Osteocyte (in vitro differentiated cells): ENCODE measurements at regions not wholly inside any gene's neighbourhood (a gene's known extent, or its start where the extent isn't known, plus 50 kb on each side); places are given as distances from the start of the nearest gene placed in this dataset.

Experiments used
- DNase-seq: peaks from one replicate; pipeline ENCODE4 v3.0.0; 2021; ENCODE audit warnings: mixed read lengths; ENCODE audit not compliant: unreplicated experiment; ENCODE audit errors: extremely low spot score
- H3K27ac Mint-ChIP-seq: one replicate; pipeline ENCODE4 v1.8.0; 2021; ENCODE audit warnings: mild to moderate bottlenecking, mixed read lengths; ENCODE audit not compliant: unreplicated experiment
- H3K27me3 Mint-ChIP-seq: one replicate; pipeline ENCODE4 v1.8.0; 2021; ENCODE audit warnings: mixed read lengths; ENCODE audit not compliant: unreplicated experiment
- H3K36me3 Mint-ChIP-seq: one replicate; pipeline ENCODE4 v1.8.0; 2021; ENCODE audit warnings: mixed read lengths; ENCODE audit not compliant: unreplicated experiment
- H3K4me1 Mint-ChIP-seq: one replicate; pipeline ENCODE4 v1.8.0; 2021; ENCODE audit warnings: mixed read lengths; ENCODE audit not compliant: unreplicated experiment
- H3K4me3 Mint-ChIP-seq: one replicate; pipeline ENCODE4 v1.8.0; 2021; ENCODE audit warnings: mild to moderate bottlenecking, moderate library complexity, mixed read lengths; ENCODE audit not compliant: unreplicated experiment
- H3K9me3 Mint-ChIP-seq: one replicate; pipeline ENCODE4 v1.8.0; 2021; ENCODE audit warnings: mixed read lengths; ENCODE audit not compliant: unreplicated experiment
- TF ChIP-seq, protein P1 (sequence below): fragments of 200-600 bp; sonication (generic); IDR thresholded peaks from 2 replicates; pipeline ENCODE4 v1.5.0; 2021; ENCODE audit warnings: antibody characterized with exemption, mild to moderate bottlenecking, moderate library complexity

GRCh38 chr2:207226671-207227061 lies 60.9 kb upstream of the KLF7 start:
- DNase-seq = no peak
- no peaks in the 10 kb centered on the region for H3K27me3 Mint-ChIP-seq
- H3K36me3 Mint-ChIP-seq = no peaks in the 10 kb centered on the region
- TF ChIP-seq, protein P1, sequence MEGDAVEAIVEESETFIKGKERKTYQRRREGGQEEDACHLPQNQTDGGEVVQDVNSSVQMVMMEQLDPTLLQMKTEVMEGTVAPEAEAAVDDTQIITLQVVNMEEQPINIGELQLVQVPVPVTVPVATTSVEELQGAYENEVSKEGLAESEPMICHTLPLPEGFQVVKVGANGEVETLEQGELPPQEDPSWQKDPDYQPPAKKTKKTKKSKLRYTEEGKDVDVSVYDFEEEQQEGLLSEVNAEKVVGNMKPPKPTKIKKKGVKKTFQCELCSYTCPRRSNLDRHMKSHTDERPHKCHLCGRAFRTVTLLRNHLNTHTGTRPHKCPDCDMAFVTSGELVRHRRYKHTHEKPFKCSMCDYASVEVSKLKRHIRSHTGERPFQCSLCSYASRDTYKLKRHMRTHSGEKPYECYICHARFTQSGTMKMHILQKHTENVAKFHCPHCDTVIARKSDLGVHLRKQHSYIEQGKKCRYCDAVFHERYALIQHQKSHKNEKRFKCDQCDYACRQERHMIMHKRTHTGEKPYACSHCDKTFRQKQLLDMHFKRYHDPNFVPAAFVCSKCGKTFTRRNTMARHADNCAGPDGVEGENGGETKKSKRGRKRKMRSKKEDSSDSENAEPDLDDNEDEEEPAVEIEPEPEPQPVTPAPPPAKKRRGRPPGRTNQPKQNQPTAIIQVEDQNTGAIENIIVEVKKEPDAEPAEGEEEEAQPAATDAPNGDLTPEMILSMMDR = no peak
- no peaks in the 10 kb centered on the region for H3K9me3 Mint-ChIP-seq
- H3K4me3 Mint-ChIP-seq = no peak overlapping the region
- H3K4me1 Mint-ChIP-seq = peaks cover 41% of the 10 kb centered on the region
- no peak overlapping the region for H3K27ac Mint-ChIP-seq

DNA sequence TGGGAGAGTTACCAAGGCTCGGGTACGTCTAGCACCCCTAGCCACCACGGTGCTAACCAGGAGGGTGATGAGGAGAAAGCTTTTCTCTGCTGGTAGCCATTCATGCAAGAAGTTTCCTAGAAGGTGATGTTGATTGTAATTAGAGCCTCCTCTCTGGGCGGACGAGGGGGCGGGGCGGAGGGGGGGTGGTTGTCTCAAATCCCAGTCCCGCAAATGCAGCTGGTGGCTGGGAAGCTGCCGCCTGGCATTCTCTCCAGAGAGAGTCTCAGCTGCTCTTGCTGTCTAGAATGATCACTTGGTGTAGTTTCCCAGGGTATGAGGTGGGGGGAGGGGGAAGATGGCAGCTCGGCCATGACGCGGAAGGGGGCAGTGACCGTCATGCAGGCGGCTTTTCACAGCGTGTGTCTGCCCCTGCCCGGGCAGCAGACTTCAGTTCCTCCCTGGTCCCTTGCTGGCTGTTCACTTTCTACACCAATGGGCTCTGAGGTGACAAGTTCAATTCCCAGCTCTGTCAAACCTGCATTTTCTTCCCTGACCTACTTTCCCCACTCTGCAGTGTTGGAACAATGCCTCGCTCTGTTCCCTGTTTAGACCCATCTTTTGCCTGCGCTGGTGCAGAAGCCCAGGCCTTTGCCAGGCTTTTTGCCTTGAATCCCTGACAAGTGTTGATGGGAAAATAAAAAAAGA lies 61.5 kb upstream of the KLF7 start:
- H3K4me1 Mint-ChIP-seq = peaks cover 46% of the 10 kb centered on the region
- no peak overlapping the region for H3K27ac Mint-ChIP-seq
- H3K27me3 Mint-ChIP-seq = no peaks in the 10 kb centered on the region
- no peak overlapping the region for H3K4me3 Mint-ChIP-seq
- no peaks in the 10 kb centered on the region for H3K9me3 Mint-ChIP-seq
- TF ChIP-seq, protein P1 = no peak
- H3K36me3 Mint-ChIP-seq = no peaks in the 10 kb centered on the region
- DNase-seq = no peak

GRCh38 chr2:207227749-207228145 lies 62.0 kb upstream of the KLF7 start:
- peaks cover 47% of the 10 kb centered on the region for H3K4me1 Mint-ChIP-seq
- no peak for DNase-seq
- H3K27ac Mint-ChIP-seq = no peak overlapping the region
- H3K4me3 Mint-ChIP-seq = no peak overlapping the region
- H3K27me3 Mint-ChIP-seq = no peaks in the 10 kb centered on the region
- H3K36me3 Mint-ChIP-seq = no peaks in the 10 kb centered on the region
- H3K9me3 Mint-ChIP-seq = no peaks in the 10 kb centered on the region
- TF ChIP-seq, protein P1 = no peak

- Mint-ChIP-seq H3K27me3 (no peaks in the 10 kb centered on the region), H3K27ac (no peak overlapping the region), H3K4me3 (no peak overlapping the region), H3K4me1 (peaks cover 43% of the 10 kb centered on the region), H3K9me3 (no peaks in the 10 kb centered on the region), H3K36me3 (no peaks in the 10 kb centered on the region)
- no peak for DNase-seq
- TF ChIP-seq, protein P1 = no peak
Observed at GRCh38 chr2:207228402-207228801, 62.7 kb upstream of the KLF7 start.

GRCh38 chr2:207229161-207229560 lies 63.4 kb upstream of the KLF7 start:
- H3K27ac Mint-ChIP-seq = no peak overlapping the region

More at GRCh38 chr2:207229161-207229560, 63.4 kb upstream of the KLF7 start:
- no peak for DNase-seq
- no peaks in the 10 kb centered on the region for H3K9me3 Mint-ChIP-seq
- no peaks in the 10 kb centered on the region for H3K27me3 Mint-ChIP-seq
- no peak overlapping the region for H3K4me3 Mint-ChIP-seq
- H3K4me1 Mint-ChIP-seq = peaks cover 43% of the 10 kb centered on the region
- no peaks in the 10 kb centered on the region for H3K36me3 Mint-ChIP-seq
- TF ChIP-seq, protein P1 = no peak
